H1 (cell line): ENCODE measurements at regions not wholly inside any gene's neighbourhood (a gene's known extent, or its start where the extent isn't known, plus 50 kb on each side); places are given as distances from the start of the nearest gene placed in this dataset.

Experiments
- CTCF ChIA-PET: fragments of 300-600 bp; sonication (Branson Sonifier 250); formaldehyde crosslinking; loops from one replicate; lab custom pipeline; 2021; ENCODE audit not compliant: partially characterized antibody; lab: Charles Lee
- POLR2A ChIA-PET: fragments of 300-600 bp; sonication (Branson Sonifier 250); formaldehyde crosslinking; loops from one replicate; lab custom pipeline; 2021; ENCODE audit warnings: inconsistent platforms; ENCODE audit not compliant: partially characterized antibody; lab: Charles Lee
- DNase-seq, 2 experiments: peaks; one replicate each; pipeline versions ENCODE4 v3.0.0 to v3.0.0-alpha.2; 2010 to 2022; ENCODE audit warnings: low spot score in 2 of 2, low read depth in 1 of 2, mixed read lengths in 1 of 2
- FAIRE-seq: peaks from 2 replicates; lab custom pipeline; 2011; peaks lifted over from hg19 to GRCh38; lab: Jason Lieb, UNC
- H2AFZ ChIP-seq: 2 replicates; pipeline ENCODE4 v1.8.1; 2012; ENCODE audit warnings: low read length, inconsistent platforms
- H2AK5ac ChIP-seq: 2 replicates; pipeline ENCODE4 v1.6.1; 2013; ENCODE audit warnings: low read depth, low read length
- H2BK120ac ChIP-seq: replicated peaks from 2 replicates; pipeline ENCODE3; 2013; ENCODE audit warnings: low read depth, low read length, inconsistent platforms
- H2BK12ac ChIP-seq: 2 replicates; pipeline ENCODE4 v1.6.1; 2013; ENCODE audit warnings: low read depth, low read length
- H2BK15ac ChIP-seq: 2 replicates; pipeline ENCODE4 v1.6.1; 2013; ENCODE audit warnings: low read length
- H2BK20ac ChIP-seq: 2 replicates; pipeline ENCODE4 v1.6.1; 2013; ENCODE audit warnings: low read length
- H2BK5ac ChIP-seq: 2 replicates; pipeline ENCODE4 v1.6.1; 2013; ENCODE audit warnings: low read depth, low read length
- H3K14ac ChIP-seq: 2 replicates; pipeline ENCODE4 v1.6.1; 2013; ENCODE audit warnings: inconsistent platforms; ENCODE audit not compliant: insufficient read length
- H3K18ac ChIP-seq: 2 replicates; pipeline ENCODE4 v1.6.1; 2013; ENCODE audit warnings: low read length; ENCODE audit errors: extremely low read depth
- H3K23ac ChIP-seq: 2 replicates; pipeline ENCODE4 v1.6.1; 2013; ENCODE audit warnings: inconsistent platforms; ENCODE audit not compliant: insufficient read length
- H3K23me2 ChIP-seq: 2 replicates; pipeline ENCODE4 v1.6.1; 2013; ENCODE audit warnings: low read depth, low read length
- H3K27ac ChIP-seq: 2 replicates; pipeline ENCODE4 v1.6.1; 2011; ENCODE audit warnings: low read depth, low read length, inconsistent platforms
- H3K27me3 ChIP-seq, 4 experiments: replicated peaks in 1 of 4; 1 replicate in 1 of 4; 2 replicates in 3 of 4; pipeline versions ENCODE4 v1.6.1 to v1.8.1; 2011 to 2013; ENCODE audit warnings: low read length in 3 of 4, mild to moderate bottlenecking in 3 of 4, inconsistent platforms in 2 of 4, mixed read lengths in 2 of 4, moderate library complexity in 1 of 4; ENCODE audit not compliant: control insufficient read depth in 3 of 4, insufficient read depth in 3 of 4; ENCODE audit errors: extremely low read depth in 1 of 4
- H3K36me3 ChIP-seq, 4 experiments: 2 replicates each; pipeline versions ENCODE4 v1.6.1 to v1.8.1; 2011 to 2013; ENCODE audit warnings: mild to moderate bottlenecking in 4 of 4, low read length in 3 of 4, moderate library complexity in 2 of 4, control low read depth in 1 of 4, inconsistent platforms in 1 of 4; ENCODE audit not compliant: insufficient read depth in 4 of 4, control insufficient read depth in 2 of 4
- H3K4ac ChIP-seq: replicated peaks from 2 replicates; pipeline ENCODE3; 2013; ENCODE audit warnings: low read length, low read depth, mixed read lengths, inconsistent platforms; ENCODE audit not compliant: insufficient read length
- H3K4me1 ChIP-seq, 4 experiments: replicated peaks in 1 of 4; 1 replicate in 1 of 4; 2 replicates in 3 of 4; pipeline versions ENCODE4 v1.6.1 to v1.8.1; 2011 to 2013; ENCODE audit warnings: low read length in 3 of 4, inconsistent platforms in 2 of 4, mixed read lengths in 1 of 4; ENCODE audit not compliant: insufficient read depth in 4 of 4, control insufficient read depth in 3 of 4
- H3K4me2 ChIP-seq, 2 experiments: 2 replicates each; pipeline versions ENCODE4 v1.6.1 to v1.8.1; 2011 to 2013; ENCODE audit warnings: low read depth in 2 of 2, low read length in 2 of 2, control low read depth in 1 of 2, inconsistent platforms in 1 of 2, mild to moderate bottlenecking in 1 of 2; ENCODE audit not compliant: insufficient read depth in 1 of 2
- H3K4me3 ChIP-seq, 4 experiments: fragments of 200-600, 300-600 bp in 1 of 4; sonication (generic), shearing (Covaris generic), sonication (Bioruptor Twin) in 1 of 4; 2 replicates each; pipeline versions ENCODE4 v1.5.1 to v1.8.1; 2011 to 2016; ENCODE audit warnings: low read length in 4 of 4, low read depth in 3 of 4, control low read depth in 2 of 4, inconsistent platforms in 2 of 4, mild to moderate bottlenecking in 2 of 4, mixed read lengths in 1 of 4, moderate library complexity in 1 of 4; ENCODE audit not compliant: insufficient read depth in 2 of 4; ENCODE audit errors: extremely low read depth in 1 of 4
- H3K56ac ChIP-seq: replicated peaks from 2 replicates; pipeline ENCODE3; 2013; ENCODE audit warnings: low read depth, mild to moderate bottlenecking, mixed read lengths, low read length, inconsistent platforms; ENCODE audit not compliant: insufficient read length
- H3K79me1 ChIP-seq: 2 replicates; pipeline ENCODE4 v1.6.1; 2013; ENCODE audit warnings: low read depth, low read length, control low read depth
- H3K79me2 ChIP-seq, 2 experiments: 2 replicates each; pipeline versions ENCODE4 v1.6.1 to v1.8.1; 2012 to 2013; ENCODE audit warnings: low read length in 2 of 2, mild to moderate bottlenecking in 2 of 2, inconsistent platforms in 1 of 2; ENCODE audit not compliant: insufficient read depth in 2 of 2, control insufficient read depth in 1 of 2
- H3K9ac ChIP-seq, 4 experiments: replicated peaks in 1 of 4; 1 replicate in 1 of 4; 2 replicates in 3 of 4; pipeline versions ENCODE4 v1.6.1 to v1.8.1; 2011 to 2013; ENCODE audit warnings: low read depth in 3 of 4, low read length in 3 of 4, control low read depth in 2 of 4, mild to moderate bottlenecking in 2 of 4, moderate library complexity in 2 of 4, inconsistent platforms in 1 of 4; ENCODE audit errors: extremely low read depth in 1 of 4
- H3K9me3 ChIP-seq, 2 experiments: 2 replicates each; pipeline versions ENCODE4 v1.6.1 to v1.8.1; 2012 to 2013; ENCODE audit warnings: mild to moderate bottlenecking in 2 of 2, moderate library complexity in 2 of 2, control low read depth in 1 of 2, inconsistent platforms in 1 of 2, low read depth in 1 of 2, low read length in 1 of 2, mixed read lengths in 1 of 2; ENCODE audit not compliant: insufficient read depth in 2 of 2
- H4K20me1 ChIP-seq, 2 experiments: replicated peaks in 1 of 2; 2 replicates each; pipeline versions ENCODE3 to v1.8.1; 2011 to 2013; ENCODE audit warnings: inconsistent platforms in 2 of 2, low read length in 2 of 2, mild to moderate bottlenecking in 1 of 2; ENCODE audit not compliant: insufficient read depth in 2 of 2, control insufficient read depth in 1 of 2
- H4K5ac ChIP-seq: 2 replicates; pipeline ENCODE4 v1.6.1; 2013; ENCODE audit warnings: low read length, low read depth, mixed read lengths, inconsistent platforms; ENCODE audit not compliant: insufficient read length
- H4K8ac ChIP-seq: 2 replicates; pipeline ENCODE4 v1.8.0; 2013; ENCODE audit warnings: mild to moderate bottlenecking, moderate library complexity, low read length, inconsistent platforms; ENCODE audit not compliant: insufficient read depth; ENCODE audit errors: extremely low read depth
- H4K91ac ChIP-seq: replicated peaks from 2 replicates; pipeline ENCODE3; 2013; ENCODE audit warnings: low read length, mixed read lengths, inconsistent platforms; ENCODE audit not compliant: insufficient read length
- CBX8 ChIP-seq: fragments of 300-800, 300-1000 bp; sonication (generic); IDR thresholded peaks from 2 replicates; pipeline ENCODE4 v1.7.1; 2016; ENCODE audit warnings: low read depth, low read length, borderline replicate concordance
- GABPA ChIP-seq: IDR thresholded peaks from 2 replicates; pipeline ENCODE4 v1.6.1; 2011; ENCODE audit warnings: mild to moderate bottlenecking, low read length, moderate library complexity, borderline replicate concordance; ENCODE audit not compliant: insufficient read depth
- HDAC2 ChIP-seq, 2 experiments: fragments of 300-600 bp in 1 of 2; sonication (generic) in 1 of 2; IDR thresholded peaks; 2 replicates each; pipeline ENCODE4 v1.6.1; 2011 to 2012; ENCODE audit warnings: low read depth in 2 of 2, low read length in 2 of 2, mild to moderate bottlenecking in 2 of 2, moderate library complexity in 2 of 2, borderline replicate concordance in 1 of 2, inconsistent platforms in 1 of 2
- WGBS, 2 experiments: shearing (Covaris generic) in 1 of 2; methylation state at CpG; one replicate each; pipeline versions ENCODE4 v1.1.6 to v1.1.7; 2013 to 2015; ENCODE audit warnings: low lambda C conversion rate in 2 of 2, mixed read lengths in 2 of 2, inconsistent platforms in 1 of 2, low coverage in 1 of 2, missing lambda C conversion rate in 1 of 2; ENCODE audit not compliant: insufficient replicate concordance in 2 of 2, insufficient coverage in 1 of 2, insufficient read length in 1 of 2; ENCODE audit errors: extremely low coverage in 1 of 2, missing lambda C conversion rate in 1 of 2; 5-methylcytosine and 5-hydroxymethylcytosine counted together

GRCh38 chr20:29750268-29750899 is 1507.1 kb upstream of the DEFB115 start:
- Histone ChIP-seq H3K79me2 (no peaks in the 10 kb centered on the region), H3K14ac (no peak overlapping the region), H3K23me2 (no peaks in the 10 kb centered on the region), H2AK5ac (no peak overlapping the region), H2BK20ac (no peak overlapping the region), H3K4me3 (no peak overlapping the region), H4K8ac (no peak overlapping the region), H4K20me1 (no peaks in the 10 kb centered on the region), H3K79me1 (no peaks in the 10 kb centered on the region), H4K5ac (no peak overlapping the region), H3K56ac (no peak overlapping the region), H3K18ac (no peak overlapping the region), H2BK12ac (no peak overlapping the region), H4K91ac (no peak overlapping the region), H3K4ac (no peak overlapping the region), H3K36me3 (no peaks in the 10 kb centered on the region), H3K23ac (no peak overlapping the region), H3K4me2 (no peak overlapping the region), H3K9ac (no peak overlapping the region), H2BK15ac (no peak overlapping the region), H2AFZ (no peak overlapping the region), H2BK120ac (no peak overlapping the region), H3K27ac (no peak overlapping the region), H3K4me1 (no peaks in the 10 kb centered on the region), H3K9me3 (peaks cover 30 to 49% of the 10 kb centered on the region in 2 experiments; a peak in 3 of 4 replicates), H3K27me3 (no peaks in the 10 kb centered on the region), H2BK5ac (no peak overlapping the region)
- TF ChIP-seq CBX8 (no peak), GABPA (no peak), HDAC2 (IDR thresholded peaks at IDR 0.05; ENCODE audit: borderline replicate concordance in 1 of 2, low read depth in 2 of 2, low read length in 2 of 2) (no peak)
- FAIRE-seq (no peak), DNase-seq (no peak)
- POLR2A ChIA-PET, result no interaction called here
- CTCF ChIA-PET, result no interaction called here
- WGBS, 2 experiments, result 93% methylated on average over 18 of the region's 33 CpGs; no CpG with 5 or more reads in 1 of the 2 experiments
